ENCODE measurements at regions not wholly inside any gene's neighbourhood (a gene's known extent, or its start where the extent isn't known, plus 50 kb on each side); places are given as distances from the start of the nearest gene placed in this dataset.

DNA sequence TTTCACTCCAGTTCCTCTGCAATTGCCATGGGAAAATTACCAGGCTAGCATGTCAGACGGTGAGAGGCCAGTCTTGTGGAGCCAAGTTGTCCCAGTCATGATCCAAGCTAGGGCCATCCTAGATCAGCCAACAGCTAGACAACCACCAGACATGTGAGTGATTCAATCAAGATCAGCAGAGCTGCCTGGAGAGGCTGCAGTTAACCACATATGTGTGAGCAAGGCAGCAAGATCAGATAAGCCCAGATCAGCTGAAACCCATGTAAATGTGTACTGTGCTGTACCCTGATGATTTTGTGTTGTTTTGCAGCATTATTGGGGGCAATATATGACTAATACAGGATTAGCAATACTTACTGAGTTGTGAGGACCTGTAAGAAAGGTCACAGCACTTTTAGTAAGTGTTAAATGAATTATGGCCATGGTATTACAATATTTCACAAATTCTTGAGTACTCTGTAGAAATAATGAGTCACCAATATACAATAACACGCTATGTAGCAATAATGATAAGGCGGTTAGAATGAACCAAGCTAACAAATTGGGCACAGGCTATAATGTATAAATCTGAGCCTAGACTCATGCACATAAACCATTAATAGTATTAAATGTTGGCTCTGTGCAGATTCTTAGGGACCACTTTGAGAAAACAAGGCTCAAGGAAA lies 91.4 kb downstream of the SUDS3 start:
- no peak for DNase-seq

- no peak for DNase-seq
Measured at GRCh38 chr12:118472940-118473339, 96.6 kb downstream of the SUDS3 start.

DNA sequence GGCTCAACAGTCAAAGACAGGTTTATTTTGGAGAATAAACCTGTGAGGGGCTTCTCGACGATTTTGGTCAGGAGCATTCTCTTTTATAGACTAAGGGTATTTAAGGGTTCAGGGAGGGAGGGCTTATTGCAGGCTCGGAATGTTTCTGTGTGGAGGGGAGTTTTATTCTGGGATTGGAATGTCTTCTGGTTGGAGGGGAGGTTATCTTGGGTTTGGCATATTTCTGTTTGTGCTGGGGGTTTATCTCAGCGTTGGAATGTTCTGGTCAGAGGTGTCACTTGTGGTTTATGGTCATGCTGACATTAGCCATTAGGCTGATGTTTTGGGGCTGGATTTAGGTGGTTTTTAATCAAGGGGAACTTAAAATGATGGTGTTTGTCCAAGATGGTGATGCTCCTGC lies 103.9 kb downstream of the SUDS3 start:
- DNase-seq, result no peak

- no peak for DNase-seq
Measured at GRCh38 chr12:118488034-118488433, 111.7 kb downstream of the SUDS3 start.

DNA sequence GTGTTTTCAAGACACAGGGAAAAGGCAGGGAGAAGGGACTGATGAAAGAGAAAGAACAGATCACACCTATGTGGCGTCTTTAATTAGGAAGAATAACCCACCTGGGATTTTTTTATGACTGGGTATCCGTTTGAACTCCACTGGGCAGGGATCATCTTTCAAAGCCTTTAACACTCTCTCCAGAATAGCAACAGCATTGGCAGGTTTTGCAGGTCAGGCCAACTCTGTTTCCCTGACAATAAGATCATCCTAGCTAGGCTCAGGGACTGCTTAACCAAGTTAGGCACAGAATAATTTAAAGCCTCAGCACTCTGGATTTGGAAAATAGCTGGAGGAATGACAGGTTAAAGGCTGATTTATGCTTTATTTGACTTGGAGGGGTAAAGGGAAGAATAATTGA lies 117.6 kb downstream of the SUDS3 start:
- no peak for DNase-seq

GRCh38 chr12:118494776-118495175 lies 118.4 kb downstream of the SUDS3 start:
- no peak for DNase-seq

DNA sequence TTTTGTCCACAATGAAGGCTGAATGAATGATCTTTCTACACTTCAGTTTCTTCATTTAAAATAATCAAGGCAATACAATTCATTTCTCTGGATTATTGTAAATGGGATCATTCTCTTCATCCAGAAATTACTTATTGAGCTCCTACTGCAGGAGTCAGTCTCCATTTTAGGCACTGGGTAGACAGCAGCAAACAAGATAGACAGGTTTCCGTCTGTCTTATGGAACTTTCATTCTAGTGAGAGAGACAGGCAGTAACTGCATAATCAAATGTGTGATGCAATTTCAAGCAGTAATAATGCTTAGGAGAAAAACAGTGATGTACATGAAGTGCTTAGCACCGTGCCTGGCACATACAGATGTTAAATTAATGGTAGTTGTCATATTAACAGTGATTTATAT lies 118.9 kb downstream of the SUDS3 start:
- DNase-seq, result no peak

DNA sequence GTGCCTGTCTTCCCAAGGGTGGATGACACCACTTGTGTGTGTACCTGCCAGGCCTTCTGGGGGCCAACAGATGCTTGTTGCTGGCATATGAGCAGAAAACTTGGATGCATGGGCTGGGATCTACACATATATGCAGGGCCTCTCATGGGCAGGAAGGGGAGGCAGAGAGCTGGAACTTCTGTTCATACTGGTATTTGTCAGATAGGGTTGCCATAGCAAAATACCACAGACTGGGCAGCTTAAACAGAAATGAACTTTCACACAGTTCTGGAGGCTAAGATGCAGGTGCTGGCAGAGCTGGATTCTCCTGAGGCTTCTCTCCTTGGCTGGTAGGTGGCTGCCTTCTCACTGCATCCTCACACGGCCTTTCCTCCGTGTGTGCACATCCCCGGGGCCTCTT lies 121.8 kb downstream of the SUDS3 start:
- DNase-seq, result no peak

DNA sequence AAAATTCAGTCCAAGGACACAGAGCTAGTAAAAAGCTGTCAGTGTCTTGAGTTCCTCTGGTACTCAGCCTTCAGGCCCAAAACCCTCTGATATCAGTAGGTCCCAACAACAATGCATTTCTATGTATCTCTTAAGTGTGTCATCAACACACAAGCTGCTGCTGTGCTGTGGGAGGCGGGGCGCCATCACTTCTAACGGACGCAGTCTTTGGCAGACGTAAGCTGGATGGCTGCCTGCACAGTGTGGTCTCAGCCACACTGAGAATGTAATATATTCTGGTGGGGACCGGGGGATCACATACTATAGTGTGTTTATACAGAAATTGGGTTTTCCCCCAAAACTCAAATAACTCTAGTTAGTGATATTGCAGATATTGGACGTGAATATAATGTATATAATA lies 123.9 kb downstream of the SUDS3 start:
- DNase-seq, result no peak

DNA sequence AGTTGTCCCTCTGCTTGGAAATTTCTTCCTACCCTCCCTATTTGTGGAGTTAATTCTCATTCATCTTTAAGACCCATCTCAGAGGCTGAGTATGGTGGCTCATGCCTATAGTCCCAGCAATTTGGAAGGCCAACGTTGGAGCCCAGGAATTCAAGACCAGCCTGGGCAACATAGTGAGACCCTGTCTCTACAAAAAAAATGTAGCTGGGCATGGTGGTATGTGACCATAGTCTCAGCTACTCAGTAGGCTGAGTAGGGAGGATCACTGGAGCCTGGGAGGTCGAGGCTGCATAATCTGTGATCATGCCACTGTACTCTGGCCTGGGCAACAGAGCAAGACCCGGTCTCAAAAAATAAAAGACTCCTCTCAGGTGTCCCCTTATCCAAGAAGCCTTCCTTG lies 125.1 kb downstream of the SUDS3 start:
- DNase-seq, result no peak

- no peak for DNase-seq
Measured at GRCh38 chr12:118503476-118503875, 127.1 kb downstream of the SUDS3 start.

- no peak for DNase-seq
Measured at GRCh38 chr12:118512669-118513068, 136.3 kb downstream of the SUDS3 start.

DNA sequence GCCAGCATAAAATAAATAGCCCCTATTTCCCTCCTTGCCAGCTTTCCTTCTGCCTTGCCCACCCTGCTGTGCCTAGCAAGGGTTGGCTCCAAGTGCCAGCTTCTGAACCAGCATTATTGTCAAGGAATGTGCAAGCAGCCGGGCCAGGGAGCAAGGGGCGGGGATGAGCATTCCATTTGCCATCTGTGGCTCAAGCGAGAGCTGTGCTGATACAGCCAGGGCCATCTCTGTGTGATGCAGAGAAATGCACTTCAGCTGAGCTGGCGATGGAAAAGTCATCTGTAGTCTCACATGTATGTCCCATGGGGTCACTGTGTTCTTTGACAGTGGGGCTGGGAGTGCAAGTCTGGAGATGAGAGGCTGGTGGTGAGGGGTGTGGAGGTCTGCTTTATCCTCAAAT lies 137.3 kb downstream of the SUDS3 start:
- no peak for DNase-seq

DNA sequence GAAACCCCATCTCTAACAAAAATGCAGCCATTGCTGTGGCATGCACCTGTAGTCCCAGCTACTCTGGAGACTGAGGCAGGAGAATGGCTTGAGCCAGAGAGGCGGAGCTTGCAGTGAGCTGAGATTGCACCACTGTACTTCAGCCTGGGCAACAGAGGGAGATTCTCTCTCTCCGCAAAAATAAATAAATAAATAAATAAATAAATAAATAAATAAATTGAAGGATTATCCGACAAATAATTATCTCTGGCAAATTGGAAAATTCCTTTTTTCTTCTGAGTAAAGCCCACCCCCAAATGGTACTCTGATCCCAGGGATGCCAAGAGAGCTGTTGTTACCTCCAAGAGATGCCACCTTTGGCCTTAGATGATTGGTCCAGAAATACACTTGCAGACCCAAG lies 137.9 kb downstream of the SUDS3 start:
- no peak for DNase-seq

DNA sequence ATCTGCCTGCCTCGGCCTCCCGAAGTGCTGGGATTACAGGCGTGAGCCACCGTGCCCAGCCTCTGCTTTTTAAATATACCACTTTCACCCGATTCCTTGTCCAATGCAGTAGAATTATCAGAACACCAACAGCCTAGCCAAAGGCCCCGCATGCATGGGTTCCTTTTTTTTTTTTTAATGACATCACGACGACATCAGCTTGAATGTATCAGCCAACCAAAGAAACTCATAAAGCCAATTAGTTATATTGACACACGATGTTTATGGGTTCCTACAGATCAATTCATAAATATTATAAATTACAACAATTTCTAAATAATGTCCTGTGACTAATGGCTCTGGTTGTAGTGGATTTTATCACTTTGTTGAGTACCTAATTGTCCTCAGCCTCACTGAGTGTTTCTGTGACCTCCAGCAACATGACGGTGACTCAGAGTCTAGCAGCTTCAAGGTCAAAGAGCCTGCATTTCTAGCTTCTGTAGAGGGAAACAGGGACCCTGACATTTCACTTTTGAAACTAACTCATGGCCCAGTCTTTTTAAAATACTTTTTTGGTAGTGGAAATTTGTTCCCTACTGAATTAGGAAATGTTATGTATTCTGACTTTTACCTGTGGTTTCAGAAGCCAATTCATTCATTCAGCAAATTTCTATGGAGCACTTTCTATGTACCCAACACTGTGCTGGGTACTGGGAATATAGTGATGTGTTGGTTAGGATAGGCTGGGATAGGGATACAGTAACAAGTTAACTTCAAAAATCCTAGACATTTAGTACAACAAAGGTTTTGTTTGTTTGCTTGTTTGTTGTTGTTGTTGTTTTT lies 144.1 kb downstream of the SUDS3 start:
- no peak for DNase-seq

GRCh38 chr12:118521036-118521370 lies 144.6 kb downstream of the SUDS3 start:
- no peak for DNase-seq

DNA sequence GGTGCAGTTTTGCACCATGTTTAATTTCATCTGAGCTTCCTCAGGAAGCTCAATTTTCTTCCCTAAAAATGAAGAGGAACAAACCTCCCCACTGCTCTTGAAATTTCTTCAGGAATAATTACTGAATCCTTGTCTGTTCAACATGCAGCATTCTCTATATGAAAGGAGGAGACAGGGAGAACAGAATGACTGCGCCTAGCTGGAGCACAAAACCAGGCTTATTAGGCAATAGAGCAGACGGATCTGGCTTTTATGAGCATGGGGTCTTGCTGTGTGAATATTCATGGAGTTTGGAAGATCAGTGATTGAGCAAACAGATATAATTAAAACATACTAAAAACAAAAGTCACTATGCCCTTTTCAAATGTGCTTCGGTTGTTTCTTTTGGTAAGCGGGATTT lies 148.1 kb downstream of the SUDS3 start:
- no peak for DNase-seq

DNA sequence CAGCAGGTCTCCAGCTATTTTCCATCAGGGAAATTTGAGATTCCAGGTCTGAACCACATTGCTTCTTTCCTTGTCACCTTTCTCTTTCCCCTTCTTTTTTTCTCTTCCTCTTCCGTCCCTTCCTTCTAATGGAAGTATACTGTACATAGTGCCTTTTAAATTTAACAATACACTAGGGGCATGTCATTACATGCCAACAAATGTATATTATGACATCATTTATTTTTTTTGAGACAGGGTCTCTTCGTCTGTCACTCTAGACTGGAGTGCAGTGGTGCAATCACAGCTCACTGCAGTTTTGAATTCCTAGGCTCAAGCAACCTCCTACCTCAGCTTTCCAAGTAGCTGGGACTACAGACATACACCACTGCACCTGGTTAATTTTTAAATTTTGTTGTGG lies 148.9 kb downstream of the SUDS3 start:
- no peak for DNase-seq

GRCh38 chr12:118526255-118527095 lies 150.1 kb downstream of the SUDS3 start:
- DNase-seq, result no peak

GRCh38 chr12:118527310-118527709 lies 151.0 kb downstream of the SUDS3 start:
- no peak for DNase-seq

DNA sequence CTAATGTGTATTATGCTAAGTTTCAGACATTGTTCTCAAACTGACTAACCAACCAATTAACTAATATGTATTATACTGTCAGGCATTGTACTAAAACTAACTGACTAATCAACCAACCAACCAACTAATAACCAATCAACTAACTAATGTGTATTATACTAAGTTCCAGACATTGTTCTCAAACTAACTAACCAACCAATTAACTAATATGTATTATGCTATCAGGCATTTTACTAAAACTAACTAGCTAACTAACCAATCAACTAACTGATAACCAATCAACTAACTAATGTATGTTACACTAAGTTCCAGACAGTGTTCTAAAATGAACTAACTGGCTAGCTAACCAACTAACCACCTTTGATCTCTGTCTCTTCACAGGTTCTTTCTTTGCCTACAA lies 152.3 kb downstream of the SUDS3 start:
- DNase-seq, result no peak

- DNase-seq, result no peak
Measured at GRCh38 chr12:118534003-118534402, 157.6 kb downstream of the SUDS3 start.

GRCh38 chr12:118536306-118536906 lies 160.1 kb downstream of the SUDS3 start:
- DNase-seq, result no peak
